RWPE2 (cell line): ENCODE measurements at regions not wholly inside any gene's neighbourhood (a gene's known extent, or its start where the extent isn't known, plus 50 kb on each side); places are given as distances from the start of the nearest gene placed in this dataset.

ENCODE experiments used
- ATAC-seq: fragments of 200-7000 bp; cut with Tn5 transposase; 3 replicates; pipeline ENCODE4 v1.9.1; 2021; ENCODE audit warnings: low read depth
- DNase-seq: peaks from one replicate; pipeline ENCODE4 v3.0.0-alpha.2; 2020; ENCODE audit warnings: low spot score
- H3K27ac ChIP-seq: fragments of 450-650 bp; 2 replicates; pipeline ENCODE4 v1.5.1; 2017; ENCODE audit warnings: mild to moderate bottlenecking; ENCODE audit not compliant: poor library complexity, severe bottlenecking
- H3K27me3 ChIP-seq: fragments of 250-450 bp; sonication (Bioruptor Pico); 2 replicates; pipeline ENCODE4 v1.5.1; 2021; ENCODE audit warnings: mild to moderate bottlenecking, moderate library complexity; ENCODE audit not compliant: insufficient read depth, poor library complexity, severe bottlenecking
- H3K36me3 ChIP-seq: fragments of 250-450 bp; sonication (Bioruptor Pico); 2 replicates; pipeline ENCODE4 v1.5.1; 2020; ENCODE audit warnings: low read depth, mild to moderate bottlenecking, moderate library complexity
- H3K4me1 ChIP-seq: fragments of 250-450 bp; sonication (Bioruptor Pico); 2 replicates; pipeline ENCODE4 v1.5.1; 2021; ENCODE audit warnings: mild to moderate bottlenecking, moderate library complexity; ENCODE audit not compliant: insufficient read depth, poor library complexity, severe bottlenecking
- H3K4me3 ChIP-seq: fragments of 250-450 bp; sonication (Bioruptor Pico); 2 replicates; pipeline ENCODE4 v1.5.1; 2021; ENCODE audit warnings: mild to moderate bottlenecking, moderate library complexity; ENCODE audit not compliant: severe bottlenecking
- H3K9me3 ChIP-seq: fragments of 250-450 bp; sonication (Bioruptor Pico); 2 replicates; pipeline ENCODE4 v1.5.1; 2021; ENCODE audit warnings: mild to moderate bottlenecking, moderate library complexity; ENCODE audit not compliant: severe bottlenecking
- TF ChIP-seq, protein P1 (sequence below): fragments of 450-650 bp; IDR thresholded peaks from one replicate; pipeline ENCODE4 v1.5.1; 2017; ENCODE audit warnings: mild to moderate bottlenecking, moderate library complexity; ENCODE audit not compliant: poor library complexity, severe bottlenecking

DNA sequence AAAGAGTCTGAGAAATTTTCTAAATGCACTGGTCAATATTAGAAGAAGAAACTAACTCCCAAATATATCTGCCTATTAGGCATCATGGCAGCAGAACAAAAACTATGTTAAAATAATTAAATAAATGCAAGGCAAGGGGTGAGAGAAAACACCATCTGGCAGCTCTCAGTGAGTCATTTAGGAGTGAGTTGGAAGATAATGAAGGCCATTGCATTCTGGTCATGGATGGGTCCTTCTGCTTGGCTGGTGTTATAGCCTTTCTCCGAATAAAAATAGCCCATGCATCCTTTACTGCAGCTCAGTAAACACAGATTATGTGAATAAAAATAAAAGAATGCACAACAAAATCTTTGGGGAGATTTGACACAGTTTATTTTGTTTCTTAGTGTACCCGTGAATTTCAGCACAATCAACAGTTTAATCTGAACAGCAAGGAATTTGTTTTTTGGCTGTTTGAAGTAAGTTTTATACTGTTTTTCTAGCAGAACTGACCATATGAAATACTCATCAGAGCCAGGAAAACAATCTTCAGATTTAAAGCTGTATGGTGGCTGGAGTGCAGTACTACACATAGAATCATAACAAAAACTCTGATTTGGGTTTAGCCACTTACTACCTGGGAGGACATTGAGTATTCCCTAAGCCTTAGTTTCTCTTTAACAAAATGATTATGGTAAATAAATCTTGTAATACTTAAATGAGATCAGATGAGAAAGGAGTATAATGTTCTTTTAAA is 225.1 kb upstream of the ITGA4 start:
- Histone ChIP-seq H3K4me3 (no peak overlapping the region), H3K9me3 (no peaks in the 10 kb centered on the region), H3K36me3 (no peaks in the 10 kb centered on the region), H3K4me1 (no peaks in the 10 kb centered on the region), H3K27ac (no peak overlapping the region), H3K27me3 (no peaks in the 10 kb centered on the region)
- no peak for DNase-seq
- TF ChIP-seq, protein P1, sequence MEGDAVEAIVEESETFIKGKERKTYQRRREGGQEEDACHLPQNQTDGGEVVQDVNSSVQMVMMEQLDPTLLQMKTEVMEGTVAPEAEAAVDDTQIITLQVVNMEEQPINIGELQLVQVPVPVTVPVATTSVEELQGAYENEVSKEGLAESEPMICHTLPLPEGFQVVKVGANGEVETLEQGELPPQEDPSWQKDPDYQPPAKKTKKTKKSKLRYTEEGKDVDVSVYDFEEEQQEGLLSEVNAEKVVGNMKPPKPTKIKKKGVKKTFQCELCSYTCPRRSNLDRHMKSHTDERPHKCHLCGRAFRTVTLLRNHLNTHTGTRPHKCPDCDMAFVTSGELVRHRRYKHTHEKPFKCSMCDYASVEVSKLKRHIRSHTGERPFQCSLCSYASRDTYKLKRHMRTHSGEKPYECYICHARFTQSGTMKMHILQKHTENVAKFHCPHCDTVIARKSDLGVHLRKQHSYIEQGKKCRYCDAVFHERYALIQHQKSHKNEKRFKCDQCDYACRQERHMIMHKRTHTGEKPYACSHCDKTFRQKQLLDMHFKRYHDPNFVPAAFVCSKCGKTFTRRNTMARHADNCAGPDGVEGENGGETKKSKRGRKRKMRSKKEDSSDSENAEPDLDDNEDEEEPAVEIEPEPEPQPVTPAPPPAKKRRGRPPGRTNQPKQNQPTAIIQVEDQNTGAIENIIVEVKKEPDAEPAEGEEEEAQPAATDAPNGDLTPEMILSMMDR = no peak
- ATAC-seq = no peak

GRCh38 chr2:181234487-181234891 is 222.7 kb upstream of the ITGA4 start:
- Histone ChIP-seq H3K4me1 (no peaks in the 10 kb centered on the region), H3K9me3 (no peaks in the 10 kb centered on the region), H3K36me3 (no peaks in the 10 kb centered on the region), H3K4me3 (no peak overlapping the region), H3K27ac (no peak overlapping the region), H3K27me3 (no peaks in the 10 kb centered on the region)
- no peak for DNase-seq
- TF ChIP-seq, protein P1 = no peak
- no peak for ATAC-seq

DNA sequence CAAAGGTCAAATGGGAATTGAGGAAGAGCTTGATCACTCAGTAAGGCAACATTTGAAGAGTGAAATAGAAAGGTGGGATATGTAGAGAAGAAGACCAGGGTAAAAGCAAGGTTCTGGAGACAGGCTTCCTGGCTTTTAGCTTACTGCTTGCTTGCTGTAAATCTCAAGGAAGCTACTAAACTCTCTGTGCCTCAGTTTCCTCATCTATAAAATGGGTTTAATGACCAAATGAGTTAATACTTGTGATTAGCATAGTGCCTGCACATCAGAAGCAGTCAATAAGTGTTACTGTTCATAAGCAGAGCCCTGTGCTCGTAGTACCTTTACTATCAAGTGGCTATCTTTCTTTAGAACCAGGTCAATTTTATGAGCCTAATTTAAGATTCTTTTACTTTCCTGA is 222.2 kb upstream of the ITGA4 start:
- H3K4me3 ChIP-seq = no peak overlapping the region

DNA sequence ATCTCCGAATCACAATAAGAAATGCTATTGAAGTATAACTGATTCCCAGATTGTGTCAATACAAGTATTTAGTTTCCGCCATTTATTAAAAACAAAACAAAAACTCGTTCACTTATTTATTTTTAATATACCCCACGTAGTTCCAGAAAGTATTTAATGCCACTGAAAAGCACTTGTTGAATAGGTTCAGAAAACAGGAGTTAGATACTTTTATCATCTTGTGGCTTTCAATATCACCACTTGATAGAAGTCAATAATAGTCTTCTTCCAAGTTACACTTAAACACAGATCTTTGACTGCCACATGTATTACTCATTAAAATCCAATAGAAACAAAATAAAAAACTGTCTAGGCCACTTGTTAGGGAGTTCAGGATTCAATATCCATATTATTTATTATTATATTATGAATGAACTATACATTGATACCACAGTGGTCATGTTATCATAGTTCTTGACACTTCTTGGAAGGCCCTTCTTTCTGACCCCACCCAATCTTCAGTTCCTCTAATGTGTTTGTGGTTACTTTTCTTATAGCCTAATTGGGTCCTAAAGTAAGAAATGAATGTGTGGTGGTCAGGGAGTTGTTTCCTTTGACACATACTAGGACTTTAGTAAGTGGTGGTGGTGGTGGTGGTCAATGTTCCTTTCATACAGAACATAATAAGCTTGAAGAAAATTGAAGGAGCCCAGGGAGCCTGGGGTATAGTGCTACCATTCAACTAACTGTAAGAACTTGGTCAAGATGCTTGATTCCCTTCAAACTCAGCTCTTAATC is 221.3 kb upstream of the ITGA4 start:
- DNase-seq = no peak
- TF ChIP-seq, protein P1 = no peak
- Histone ChIP-seq H3K4me3 (no peak overlapping the region), H3K36me3 (no peaks in the 10 kb centered on the region), H3K4me1 (no peaks in the 10 kb centered on the region), H3K9me3 (no peaks in the 10 kb centered on the region), H3K27ac (no peak overlapping the region), H3K27me3 (no peaks in the 10 kb centered on the region)
- ATAC-seq = no peak

More for the DNA sequence above, 222.2 kb upstream of the ITGA4 start:
- no peaks in the 10 kb centered on the region for H3K9me3 ChIP-seq
- no peak overlapping the region for H3K27ac ChIP-seq
- no peaks in the 10 kb centered on the region for H3K4me1 ChIP-seq
- no peaks in the 10 kb centered on the region for H3K36me3 ChIP-seq
- TF ChIP-seq, protein P1 = no peak
- ATAC-seq (no peak), DNase-seq (no peak)
- H3K27me3 ChIP-seq = no peaks in the 10 kb centered on the region
